SK-N-MC (cell line): ENCODE measurements at regions not wholly inside any gene's neighbourhood (a gene's known extent, or its start where the extent isn't known, plus 50 kb on each side); places are given as distances from the start of the nearest gene placed in this dataset.

Experiments
- EZH2 ChIP-seq: fragments of 200-600 bp; sonication (generic); IDR thresholded peaks from one replicate; pipeline ENCODE4 v1.6.1; 2017; ENCODE audit warnings: antibody characterized with exemption
- POLR2AphosphoS5 ChIP-seq: IDR thresholded peaks from 2 replicates; pipeline ENCODE4 v1.6.1; 2012; ENCODE audit warnings: mild to moderate bottlenecking, low read depth, low read length, borderline replicate concordance

- no peak for TF ChIP-seq POLR2AphosphoS5
- TF ChIP-seq EZH2, result no peak
These were observed 95.4 kb upstream of the CEP85L start for GRCh38 chr6:118746825-118747174.
